Stimulated activated naive CD4-positive, alpha-beta T cell treated with Interleukin-2 at 50 U/mL for 16 hours (primary cell): ENCODE measurements at regions not wholly inside any gene's neighbourhood (a gene's known extent, or its start where the extent isn't known, plus 50 kb on each side); places are given as distances from the start of the nearest gene placed in this dataset.

Experiments
- DNase-seq: peaks from one replicate; lab custom pipeline; 2025; lab: John Stamatoyannopoulos, UW

GRCh38 chr2:217297096-217297495, 437.2 kb upstream of the TNP1 start:
- DNase-seq: no peak

GRCh38 chr2:217294818-217295217, 435.0 kb upstream of the TNP1 start:
- DNase-seq: no peak

- DNase-seq: no peak
These were observed 434.3 kb upstream of the TNP1 start for GRCh38 chr2:217294211-217294610.

- no peak for DNase-seq
These were observed 433.7 kb upstream of the TNP1 start for GRCh38 chr2:217293607-217294006.

- no peak for DNase-seq
These were observed 433.2 kb upstream of the TNP1 start for GRCh38 chr2:217293046-217293445.

GRCh38 chr2:217291259-217291658, 431.4 kb upstream of the TNP1 start:
- DNase-seq: no peak

GRCh38 chr2:217290467-217290866, 430.6 kb upstream of the TNP1 start:
- DNase-seq: no peak

- DNase-seq: no peak
These were observed 430.0 kb upstream of the TNP1 start for GRCh38 chr2:217289907-217290280.

GRCh38 chr2:217289177-217289906, 429.5 kb upstream of the TNP1 start:
- no peak for DNase-seq

GRCh38 chr2:217288472-217289063, 428.7 kb upstream of the TNP1 start:
- DNase-seq: no peak

GRCh38 chr2:217286833-217287232, 427.0 kb upstream of the TNP1 start:
- no peak for DNase-seq

GRCh38 chr2:217285926-217286325, 426.1 kb upstream of the TNP1 start:
- DNase-seq: no peak

GRCh38 chr2:217283460-217283859, 423.6 kb upstream of the TNP1 start:
- DNase-seq: no peak

GRCh38 chr2:217282531-217282930, 422.7 kb upstream of the TNP1 start:
- no peak for DNase-seq

GRCh38 chr2:217279556-217279955, 419.7 kb upstream of the TNP1 start:
- no peak for DNase-seq

- DNase-seq: no peak
These were observed 419.3 kb upstream of the TNP1 start for GRCh38 chr2:217279140-217279539.

GRCh38 chr2:217277646-217278398, 418.0 kb upstream of the TNP1 start:
- DNase-seq: no peak

GRCh38 chr2:217276433-217276832, 416.6 kb upstream of the TNP1 start:
- no peak for DNase-seq

- DNase-seq: no peak
These were observed 415.2 kb upstream of the TNP1 start for GRCh38 chr2:217275091-217275490.

- no peak for DNase-seq
These were observed 414.7 kb upstream of the TNP1 start for GRCh38 chr2:217274578-217274977.

- no peak for DNase-seq
These were observed 414.0 kb upstream of the TNP1 start for GRCh38 chr2:217273851-217274250.

- no peak for DNase-seq
These were observed 413.3 kb upstream of the TNP1 start for GRCh38 chr2:217273162-217273561.

- DNase-seq: no peak
These were observed 411.9 kb upstream of the TNP1 start for GRCh38 chr2:217271813-217272212.
